GM12878 (cell line): ENCODE measurements at regions not wholly inside any gene's neighbourhood (a gene's known extent, or its start where the extent isn't known, plus 50 kb on each side); places are given as distances from the start of the nearest gene placed in this dataset.
"Not testable (repeated sequence)": the region's sequence is repeated elsewhere in the genome, so short reads cannot be mapped to it uniquely, and the experiment has no call there.

ENCODE experiments used
- CHD4 ChIP-seq: fragments of 200-600 bp; sonication (generic); IDR thresholded peaks from 2 replicates; pipeline ENCODE4 v1.6.1; 2016; ENCODE audit warnings: mild to moderate bottlenecking
- FOS ChIP-seq: IDR thresholded peaks from 3 replicates; pipeline ENCODE4 v1.6.1; 2011; ENCODE audit warnings: borderline replicate concordance; ENCODE audit not compliant: insufficient read length; ENCODE audit errors: extremely low read depth
- POLR2A ChIP-seq: IDR thresholded peaks from 2 replicates; pipeline ENCODE4 v1.6.1; 2011; ENCODE audit warnings: low read depth, mild to moderate bottlenecking, low read length
- TCF7 ChIP-seq: IDR thresholded peaks from 2 replicates; pipeline ENCODE4 v1.6.1; 2014; ENCODE audit warnings: antibody characterized with exemption, borderline replicate concordance

GRCh38 chr2:89610927-89611515 is 919.5 kb downstream of the RPIA start:
- TF ChIP-seq CHD4, TCF7, POLR2A, FOS: not testable (repeated sequence)
